ENCODE measurements at regions not wholly inside any gene's neighbourhood (a gene's known extent, or its start where the extent isn't known, plus 50 kb on each side); places are given as distances from the start of the nearest gene placed in this dataset.

DNA sequence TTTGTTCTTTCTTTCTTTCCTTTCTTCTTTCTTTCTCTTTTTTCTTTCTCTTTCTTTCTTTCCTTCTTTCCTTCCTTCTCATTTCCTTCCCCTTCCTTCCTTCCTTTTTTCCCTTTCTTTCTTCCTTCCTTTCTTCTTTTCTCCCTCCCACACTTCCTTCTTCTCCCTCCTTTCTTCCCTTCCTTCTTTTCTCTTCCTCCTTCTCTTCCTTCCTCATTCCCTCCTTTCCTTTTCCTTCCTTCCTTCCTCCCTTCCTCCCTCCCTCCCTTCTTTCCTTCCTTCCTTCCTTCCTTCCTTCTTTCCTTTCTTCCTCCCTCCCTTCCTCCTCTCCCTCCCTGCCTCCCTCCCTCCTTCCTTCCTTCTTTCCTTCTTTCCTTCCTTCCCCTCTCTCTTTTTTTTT is 755.7 kb upstream of the GRM7 start:
- no peak overlapping the region for H3K4me3 ChIP-seq (ENCODE audit: low read length)
- Mint-ChIP-seq H3K27ac (no peak overlapping the region), H3K27me3 (ENCODE audit: insufficient read depth) (no peaks in the 10 kb centered on the region), H3K4me3 (no peak overlapping the region), H3K4me1 (no peaks in the 10 kb centered on the region), H3K9me3 (no peaks in the 10 kb centered on the region), H3K36me3 (ENCODE audit: low read depth) (no peaks in the 10 kb centered on the region)
- TF ChIP-seq, protein P1, sequence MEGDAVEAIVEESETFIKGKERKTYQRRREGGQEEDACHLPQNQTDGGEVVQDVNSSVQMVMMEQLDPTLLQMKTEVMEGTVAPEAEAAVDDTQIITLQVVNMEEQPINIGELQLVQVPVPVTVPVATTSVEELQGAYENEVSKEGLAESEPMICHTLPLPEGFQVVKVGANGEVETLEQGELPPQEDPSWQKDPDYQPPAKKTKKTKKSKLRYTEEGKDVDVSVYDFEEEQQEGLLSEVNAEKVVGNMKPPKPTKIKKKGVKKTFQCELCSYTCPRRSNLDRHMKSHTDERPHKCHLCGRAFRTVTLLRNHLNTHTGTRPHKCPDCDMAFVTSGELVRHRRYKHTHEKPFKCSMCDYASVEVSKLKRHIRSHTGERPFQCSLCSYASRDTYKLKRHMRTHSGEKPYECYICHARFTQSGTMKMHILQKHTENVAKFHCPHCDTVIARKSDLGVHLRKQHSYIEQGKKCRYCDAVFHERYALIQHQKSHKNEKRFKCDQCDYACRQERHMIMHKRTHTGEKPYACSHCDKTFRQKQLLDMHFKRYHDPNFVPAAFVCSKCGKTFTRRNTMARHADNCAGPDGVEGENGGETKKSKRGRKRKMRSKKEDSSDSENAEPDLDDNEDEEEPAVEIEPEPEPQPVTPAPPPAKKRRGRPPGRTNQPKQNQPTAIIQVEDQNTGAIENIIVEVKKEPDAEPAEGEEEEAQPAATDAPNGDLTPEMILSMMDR (conservative IDR thresholded peaks at IDR 0.05), result no peak
- no peaks in the 10 kb centered on the region for H3K36me3 ChIP-seq (ENCODE audit: control insufficient read depth, insufficient read depth, low read length)
- no peak overlapping the region for H3K9ac ChIP-seq (ENCODE audit: extremely low read depth, low read length, poor library complexity, severe bottlenecking)
- no peak for DNase-seq
- no peak overlapping the region for H3K27ac ChIP-seq (ENCODE audit: low read depth, low read length)
- no peaks in the 10 kb centered on the region for H3K27me3 ChIP-seq (ENCODE audit: control insufficient read depth, insufficient read depth, low read length, poor library complexity, severe bottlenecking)
- no peaks in the 10 kb centered on the region for H3K4me1 ChIP-seq (ENCODE audit: control insufficient read depth, insufficient read depth, low read length)
- H3K9me3 ChIP-seq (ENCODE audit: control insufficient read depth, low read length), result no peaks in the 10 kb centered on the region

DNA sequence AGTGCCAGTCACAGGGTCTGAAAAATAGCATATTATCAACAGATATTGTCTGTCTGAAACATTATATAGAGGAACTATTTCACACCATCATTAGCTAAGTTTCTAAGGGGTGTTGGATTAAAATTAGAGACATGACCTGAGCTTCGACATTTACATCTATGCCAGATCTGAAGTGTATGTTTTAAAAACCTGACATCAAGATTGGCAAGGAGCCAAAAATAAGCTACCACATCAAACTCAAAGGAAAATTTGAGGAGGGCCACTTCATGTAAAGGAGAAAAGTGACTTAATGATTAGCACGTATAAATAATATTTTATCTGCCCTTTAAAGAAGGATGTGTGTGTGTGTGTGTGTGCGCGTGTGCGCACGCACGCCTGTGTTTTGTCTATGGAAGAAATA is 752.0 kb upstream of the GRM7 start:
- no peaks in the 10 kb centered on the region for H3K36me3 Mint-ChIP-seq (ENCODE audit: low read depth)

DNA sequence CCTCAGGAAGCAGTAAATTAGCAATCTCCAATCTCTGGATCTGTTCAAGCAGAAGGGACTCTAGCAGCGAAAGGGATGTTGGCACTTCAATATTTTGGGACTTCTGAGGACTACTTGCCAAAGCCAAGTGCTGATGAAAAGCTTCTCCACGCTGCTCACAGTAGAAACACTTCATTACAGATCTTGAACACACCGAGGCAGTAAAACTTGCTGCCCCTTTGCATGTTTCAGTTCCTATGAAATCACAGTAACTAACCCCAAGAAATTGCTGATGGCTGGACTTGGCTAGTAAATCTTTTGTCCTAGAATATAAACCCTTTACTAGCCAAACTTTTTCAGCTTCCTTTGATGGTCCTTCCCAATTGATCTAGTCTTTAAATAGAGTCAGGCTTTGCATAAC is 750.5 kb upstream of the GRM7 start:
- Histone ChIP-seq H3K9ac (ENCODE audit: extremely low read depth, low read length, poor library complexity, severe bottlenecking) (no peak overlapping the region), H3K27ac (ENCODE audit: low read depth, low read length) (no peak overlapping the region), H3K4me3 (ENCODE audit: low read length) (no peak overlapping the region), H3K9me3 (ENCODE audit: control insufficient read depth, low read length) (no peaks in the 10 kb centered on the region), H3K4me1 (ENCODE audit: control insufficient read depth, insufficient read depth, low read length) (no peaks in the 10 kb centered on the region), H3K27me3 (ENCODE audit: control insufficient read depth, insufficient read depth, low read length, poor library complexity, severe bottlenecking) (no peaks in the 10 kb centered on the region), H3K36me3 (ENCODE audit: control insufficient read depth, insufficient read depth, low read length) (no peaks in the 10 kb centered on the region)
- TF ChIP-seq, protein P1 (conservative IDR thresholded peaks at IDR 0.05), result no peak
- 89% methylated on average over 1 to 3 of the region's 3 CpGs for WGBS, 2 experiments (ENCODE audit: insufficient coverage in 1 of 2, insufficient read length in 1 of 2)
- no peak overlapping the region for H3K4me3 Mint-ChIP-seq
- H3K27ac Mint-ChIP-seq, result no peak overlapping the region
- no peaks in the 10 kb centered on the region for H3K9me3 Mint-ChIP-seq
- DNase-seq, result no peak
- H3K36me3 Mint-ChIP-seq (ENCODE audit: low read depth), result no peaks in the 10 kb centered on the region
- no peaks in the 10 kb centered on the region for H3K27me3 Mint-ChIP-seq (ENCODE audit: insufficient read depth)
- H3K4me1 Mint-ChIP-seq, result no peaks in the 10 kb centered on the region

More for the DNA sequence above, 752.0 kb upstream of the GRM7 start:
- Mint-ChIP-seq H3K4me1 (no peaks in the 10 kb centered on the region), H3K4me3 (no peak overlapping the region), H3K27me3 (ENCODE audit: insufficient read depth) (no peaks in the 10 kb centered on the region), H3K27ac (no peak overlapping the region), H3K9me3 (no peaks in the 10 kb centered on the region)
- Histone ChIP-seq H3K4me3 (ENCODE audit: low read length) (no peak overlapping the region), H3K27me3 (ENCODE audit: control insufficient read depth, insufficient read depth, low read length, poor library complexity, severe bottlenecking) (no peaks in the 10 kb centered on the region), H3K27ac (ENCODE audit: low read depth, low read length) (no peak overlapping the region), H3K4me1 (ENCODE audit: control insufficient read depth, insufficient read depth, low read length) (no peaks in the 10 kb centered on the region), H3K36me3 (ENCODE audit: control insufficient read depth, insufficient read depth, low read length) (no peaks in the 10 kb centered on the region), H3K9me3 (ENCODE audit: control insufficient read depth, low read length) (no peaks in the 10 kb centered on the region), H3K9ac (ENCODE audit: extremely low read depth, low read length, poor library complexity, severe bottlenecking) (no peak overlapping the region)
- 93% methylated on average over 2 of the region's 7 CpGs; no CpG with 5 or more reads in 1 of the 2 experiments for WGBS, 2 experiments (ENCODE audit: insufficient coverage in 1 of 2, insufficient read length in 1 of 2)
- DNase-seq, result no peak
- TF ChIP-seq, protein P1 (conservative IDR thresholded peaks at IDR 0.05), result no peak

Data from endodermal cell (in vitro differentiated cells).